OCI-LY7 (cell line): ENCODE measurements at regions not wholly inside any gene's neighbourhood (a gene's known extent, or its start where the extent isn't known, plus 50 kb on each side); places are given as distances from the start of the nearest gene placed in this dataset.
"Not testable (repeated sequence)": the region's sequence is repeated elsewhere in the genome, so short reads cannot be mapped to it uniquely, and the experiment has no call there.

Experiments used
- BruUV-seq: library from RNA; stranded (reverse); fragments of 400-500 nt; replicated peaks from 2 replicates; lab custom pipeline; 2021; lab: Mats Ljungman, UMichigan
- CTCF ChIA-PET: fragments of 300-600 bp; sonication (Branson Sonifier 250); formaldehyde crosslinking; loops from one replicate; lab custom pipeline; 2022; ENCODE audit warnings: antibody characterized with exemption; ENCODE audit not compliant: unreplicated experiment; lab: Charles Lee
- POLR2A ChIA-PET: fragments of 300-600 bp; sonication (Branson Sonifier 250); formaldehyde crosslinking; loops from one replicate; lab custom pipeline; 2022; ENCODE audit warnings: antibody characterized with exemption; lab: Charles Lee
- DNase-seq: peaks from one replicate; pipeline ENCODE4 v3.0.0-alpha.2; 2015; ENCODE audit warnings: low spot score
- H2AFZ ChIP-seq: fragments of 200-600 bp; sonication (generic), shearing (Covaris generic); 2 replicates; pipeline ENCODE4 v1.6.1; 2014; ENCODE audit warnings: mild to moderate bottlenecking, antibody characterized with exemption, low read length, moderate library complexity
- H3K27ac ChIP-seq: fragments of 200-600 bp; sonication (generic); 2 replicates; pipeline ENCODE4 v1.5.1; 2014; ENCODE audit warnings: mixed run types, low read depth, mild to moderate bottlenecking, moderate library complexity, low read length, inconsistent platforms; ENCODE audit not compliant: poor library complexity, severe bottlenecking
- H3K36me3 ChIP-seq: fragments of 200-600 bp; sonication (generic); 2 replicates; pipeline ENCODE4 v1.6.1; 2014; ENCODE audit warnings: mild to moderate bottlenecking, antibody characterized with exemption, low read length, moderate library complexity, mixed read lengths; ENCODE audit not compliant: insufficient read depth
- H3K4me1 ChIP-seq: fragments of 200-600 bp; sonication (generic); 2 replicates; pipeline ENCODE4 v1.5.1; 2014; ENCODE audit warnings: mild to moderate bottlenecking, low read length; ENCODE audit not compliant: insufficient read depth, poor library complexity, severe bottlenecking
- H3K4me2 ChIP-seq: fragments of 200-600 bp; sonication (generic); 2 replicates; pipeline ENCODE4 v1.6.1; 2014; ENCODE audit warnings: mild to moderate bottlenecking, low read length
- H3K4me3 ChIP-seq: fragments of 200-600 bp; sonication (generic); 2 replicates; pipeline ENCODE4 v1.5.1; 2014; ENCODE audit warnings: mild to moderate bottlenecking, low read depth, low read length; ENCODE audit not compliant: poor library complexity, severe bottlenecking
- H3K79me2 ChIP-seq: fragments of 200-600 bp; sonication (generic); 2 replicates; pipeline ENCODE4 v1.6.1; 2016; ENCODE audit warnings: low read depth, mild to moderate bottlenecking, low read length, moderate library complexity, mixed read lengths; ENCODE audit not compliant: insufficient read depth
- H3K9me2 ChIP-seq: fragments of 200-600 bp; sonication (generic); 2 replicates; pipeline ENCODE4 v1.6.1; 2016; ENCODE audit warnings: mild to moderate bottlenecking, low read length, mixed read lengths; ENCODE audit not compliant: insufficient read depth
- H3K9me3 ChIP-seq: fragments of 200-600 bp; sonication (generic); 2 replicates; pipeline ENCODE4 v1.6.1; 2014; ENCODE audit warnings: mild to moderate bottlenecking, mixed run types, low read length, mixed read lengths
- H4K20me1 ChIP-seq: fragments of 200-600 bp; sonication (generic); 2 replicates; pipeline ENCODE4 v1.6.1; 2014; ENCODE audit warnings: mild to moderate bottlenecking, antibody characterized with exemption, low read length, moderate library complexity, mixed read lengths; ENCODE audit not compliant: insufficient read depth
- intact Hi-C: fragments of 100-400 bp; cut with micrococcal nuclease; formaldehyde crosslinking; loops from one replicate; pipeline ENCODE4 v1.10.0; 2022; ENCODE audit not compliant: unreplicated experiment

- BruUV-seq, H2AFZ ChIP-seq, H3K9me3 ChIP-seq, H3K4me2 ChIP-seq, intact Hi-C loops, POLR2A ChIA-PET, H3K79me2 ChIP-seq, H3K27ac ChIP-seq, H3K4me3 ChIP-seq, H3K36me3 ChIP-seq, DNase-seq, CTCF ChIA-PET, H3K4me1 ChIP-seq, H3K9me2 ChIP-seq, H4K20me1 ChIP-seq: not testable (repeated sequence)
These were observed 4468.2 kb upstream of the TPTE start for GRCh38 chr21:6053145-6053544.

GRCh38 chr21:6058997-6059396 is 4462.4 kb upstream of the TPTE start:
- H3K4me1 ChIP-seq, H3K9me3 ChIP-seq, H3K9me2 ChIP-seq, H3K4me2 ChIP-seq, H4K20me1 ChIP-seq, H3K4me3 ChIP-seq, intact Hi-C loops, BruUV-seq, H3K79me2 ChIP-seq, H2AFZ ChIP-seq, H3K27ac ChIP-seq, H3K36me3 ChIP-seq, DNase-seq, POLR2A ChIA-PET, CTCF ChIA-PET: not testable (repeated sequence)

- BruUV-seq, H4K20me1 ChIP-seq, H3K4me3 ChIP-seq, H3K4me2 ChIP-seq, H3K27ac ChIP-seq, H3K79me2 ChIP-seq, H3K4me1 ChIP-seq, H3K36me3 ChIP-seq, CTCF ChIA-PET, intact Hi-C loops, H2AFZ ChIP-seq, H3K9me3 ChIP-seq, DNase-seq, POLR2A ChIA-PET, H3K9me2 ChIP-seq: not testable (repeated sequence)
These were observed 4461.2 kb upstream of the TPTE start for GRCh38 chr21:6060054-6060681.

DNA sequence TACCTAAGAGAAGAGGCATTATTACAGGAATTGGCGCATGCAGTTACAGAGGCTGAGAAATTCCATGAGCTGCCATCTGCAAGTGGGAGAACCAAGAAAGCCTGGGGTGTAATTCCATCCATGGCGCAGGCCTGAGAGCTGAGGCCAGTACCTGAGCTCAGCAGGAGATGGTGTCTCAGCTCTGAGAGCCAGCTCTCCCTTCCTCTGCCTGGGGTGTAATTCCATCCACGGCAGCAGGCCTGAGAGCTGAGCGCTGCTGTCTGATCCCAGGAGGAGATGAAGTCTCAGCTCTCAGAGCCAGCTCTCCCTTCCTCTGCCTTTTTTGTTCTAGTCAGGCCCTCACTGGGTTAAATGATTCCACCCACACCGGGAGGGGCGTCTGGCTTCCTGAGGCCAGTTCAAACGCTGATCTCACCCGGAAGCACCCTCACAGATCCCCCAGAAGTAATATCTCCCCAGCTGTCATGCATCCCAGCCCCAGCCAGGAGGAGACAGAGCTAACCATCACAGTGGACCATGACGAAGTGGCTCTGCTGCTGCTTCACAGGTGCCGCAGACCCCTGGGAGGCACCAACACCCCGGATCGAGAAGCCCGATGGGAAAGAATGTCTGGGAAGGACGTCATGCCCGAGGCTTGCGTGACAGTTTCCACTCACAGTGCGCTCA is 4454.9 kb upstream of the TPTE start:
- H3K4me2 ChIP-seq, H4K20me1 ChIP-seq, H3K4me3 ChIP-seq, H3K36me3 ChIP-seq, H3K79me2 ChIP-seq, H2AFZ ChIP-seq, H3K9me3 ChIP-seq, H3K9me2 ChIP-seq, DNase-seq, POLR2A ChIA-PET, H3K27ac ChIP-seq, BruUV-seq, H3K4me1 ChIP-seq, CTCF ChIA-PET, intact Hi-C loops: not testable (repeated sequence)

- H2AFZ ChIP-seq, BruUV-seq, H3K9me3 ChIP-seq, H3K4me1 ChIP-seq, POLR2A ChIA-PET, H3K4me3 ChIP-seq, H3K79me2 ChIP-seq, H3K36me3 ChIP-seq, H3K4me2 ChIP-seq, intact Hi-C loops, DNase-seq, H3K27ac ChIP-seq, H4K20me1 ChIP-seq, H3K9me2 ChIP-seq, CTCF ChIA-PET: not testable (repeated sequence)
These were observed 4453.1 kb upstream of the TPTE start for GRCh38 chr21:6068098-6068831.

DNA sequence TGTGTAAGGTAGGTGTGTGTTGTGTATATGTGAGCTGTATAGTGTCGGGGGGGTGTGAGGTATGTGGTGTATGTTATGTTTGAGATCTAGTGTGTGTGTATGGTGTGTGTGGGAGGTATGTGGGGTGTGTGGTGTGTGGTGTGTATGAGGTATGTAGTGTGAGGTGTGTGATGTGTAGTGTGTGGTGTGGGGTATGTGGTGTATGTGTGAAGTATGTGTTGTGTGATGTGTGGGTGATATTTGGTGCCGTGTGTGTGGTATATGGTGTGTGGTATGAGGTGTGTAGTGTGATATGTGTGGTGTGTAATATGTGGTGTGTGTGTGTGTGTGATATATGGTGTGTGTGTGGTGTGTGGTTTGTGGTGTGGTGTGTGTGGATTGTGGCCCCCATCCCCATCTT is 4451.2 kb upstream of the TPTE start:
- H3K27ac ChIP-seq, POLR2A ChIA-PET, intact Hi-C loops, H3K79me2 ChIP-seq, DNase-seq, H3K4me2 ChIP-seq, H3K4me1 ChIP-seq, CTCF ChIA-PET, H2AFZ ChIP-seq, BruUV-seq, H3K9me3 ChIP-seq, H3K9me2 ChIP-seq, H3K36me3 ChIP-seq, H3K4me3 ChIP-seq, H4K20me1 ChIP-seq: not testable (repeated sequence)
